Neural progenitor cell (in vitro differentiated cells): ENCODE measurements at regions not wholly inside any gene's neighbourhood (a gene's known extent, or its start where the extent isn't known, plus 50 kb on each side); places are given as distances from the start of the nearest gene placed in this dataset.

ENCODE experiments used
- EZH2 ChIP-seq: fragments of 200-600 bp; sonication (generic); IDR thresholded peaks from 2 replicates; pipeline ENCODE4 v1.6.1; 2017; ENCODE audit warnings: antibody characterized with exemption, mild to moderate bottlenecking, moderate library complexity
- TF ChIP-seq, protein P1 (sequence below): fragments of 200-600 bp; sonication (generic); IDR thresholded peaks from 2 replicates; pipeline ENCODE4 v1.5.1; 2017; ENCODE audit warnings: antibody characterized with exemption, mild to moderate bottlenecking

DNA sequence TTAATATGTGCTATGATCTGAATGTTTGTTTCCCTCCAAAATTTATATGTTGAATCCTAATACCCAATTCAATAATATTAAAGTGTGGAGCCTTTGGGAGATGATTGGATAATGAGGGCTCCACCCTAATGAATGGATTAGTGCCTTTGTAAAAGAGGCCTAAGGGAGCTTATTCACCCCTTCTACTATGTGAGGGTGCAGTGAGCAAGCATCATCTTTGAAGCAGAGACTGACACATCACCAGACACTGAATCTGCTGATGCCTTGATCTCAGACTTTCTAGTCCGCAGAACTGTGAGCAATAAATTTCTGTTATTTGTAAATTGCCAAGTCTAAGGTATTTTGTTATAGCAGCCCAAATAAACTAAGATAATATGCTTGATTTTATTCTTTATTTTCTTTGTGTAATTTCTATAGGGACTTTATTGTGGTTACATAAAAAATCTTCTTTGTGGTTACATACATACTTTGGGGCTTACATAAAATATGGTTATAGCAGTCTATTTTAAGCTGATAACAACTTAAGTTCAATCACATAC lies 131.1 kb upstream of the SLC38A2 start:
- TF ChIP-seq, protein P1, sequence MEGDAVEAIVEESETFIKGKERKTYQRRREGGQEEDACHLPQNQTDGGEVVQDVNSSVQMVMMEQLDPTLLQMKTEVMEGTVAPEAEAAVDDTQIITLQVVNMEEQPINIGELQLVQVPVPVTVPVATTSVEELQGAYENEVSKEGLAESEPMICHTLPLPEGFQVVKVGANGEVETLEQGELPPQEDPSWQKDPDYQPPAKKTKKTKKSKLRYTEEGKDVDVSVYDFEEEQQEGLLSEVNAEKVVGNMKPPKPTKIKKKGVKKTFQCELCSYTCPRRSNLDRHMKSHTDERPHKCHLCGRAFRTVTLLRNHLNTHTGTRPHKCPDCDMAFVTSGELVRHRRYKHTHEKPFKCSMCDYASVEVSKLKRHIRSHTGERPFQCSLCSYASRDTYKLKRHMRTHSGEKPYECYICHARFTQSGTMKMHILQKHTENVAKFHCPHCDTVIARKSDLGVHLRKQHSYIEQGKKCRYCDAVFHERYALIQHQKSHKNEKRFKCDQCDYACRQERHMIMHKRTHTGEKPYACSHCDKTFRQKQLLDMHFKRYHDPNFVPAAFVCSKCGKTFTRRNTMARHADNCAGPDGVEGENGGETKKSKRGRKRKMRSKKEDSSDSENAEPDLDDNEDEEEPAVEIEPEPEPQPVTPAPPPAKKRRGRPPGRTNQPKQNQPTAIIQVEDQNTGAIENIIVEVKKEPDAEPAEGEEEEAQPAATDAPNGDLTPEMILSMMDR, result no peak
- no peak for TF ChIP-seq EZH2
